ENCODE measurements at regions not wholly inside any gene's neighbourhood (a gene's known extent, or its start where the extent isn't known, plus 50 kb on each side); places are given as distances from the start of the nearest gene placed in this dataset.

DNA sequence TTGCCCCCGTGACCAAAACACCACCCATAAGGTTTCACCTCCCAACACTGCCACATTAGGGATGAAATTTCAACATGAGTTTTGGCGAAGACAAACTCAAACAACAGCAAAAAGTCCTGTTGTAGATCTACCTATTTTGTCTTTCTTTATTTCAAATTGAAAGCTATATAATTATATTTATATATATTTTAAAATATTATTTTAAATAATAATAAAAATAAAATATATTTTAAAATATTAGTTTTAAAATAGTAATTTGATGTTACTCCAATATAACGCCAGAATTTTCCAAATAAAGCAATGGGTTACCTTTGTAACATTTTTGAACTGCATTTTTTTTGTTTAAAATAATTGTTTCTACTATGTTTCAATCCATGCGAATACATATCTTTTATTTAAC, 263.5 kb upstream of the USP25 start:
- TF ChIP-seq EZH2 (IDR thresholded peaks at IDR 0.05) (no peak), POLR2AphosphoS5 (IDR thresholded peaks at IDR 0.05; ENCODE audit: borderline replicate concordance, low read depth, low read length) (no peak)

Measured in SK-N-MC (cell line).